ENCODE measurements at regions not wholly inside any gene's neighbourhood (a gene's known extent, or its start where the extent isn't known, plus 50 kb on each side); places are given as distances from the start of the nearest gene placed in this dataset.

DNA sequence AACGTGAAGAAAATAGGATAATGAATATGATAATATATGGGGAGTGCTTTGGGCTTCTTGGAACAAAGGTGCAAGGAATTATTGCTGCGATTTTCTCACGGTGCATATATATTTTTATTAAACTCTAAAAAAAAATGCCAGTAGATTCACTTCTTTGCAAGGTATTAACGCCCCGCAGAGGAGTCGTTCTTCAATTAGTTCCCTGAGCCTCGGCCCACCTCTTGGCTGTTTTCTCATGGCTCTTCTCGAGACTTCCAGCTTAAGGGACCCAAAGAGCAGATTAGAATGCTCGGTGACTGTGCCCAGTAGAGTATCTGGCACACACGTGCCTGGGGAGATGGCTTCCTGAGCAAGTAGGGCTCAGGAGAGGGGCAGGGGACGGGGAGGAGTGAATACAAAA is 367.4 kb downstream of the MID1IP1 start:
- Histone ChIP-seq H3K9me3 (ENCODE audit: low read depth) (no peaks in the 10 kb centered on the region), H3K4me3 (no peak overlapping the region), H3K27me3 (no peaks in the 10 kb centered on the region), H3K4me1 (ENCODE audit: low read depth) (no peaks in the 10 kb centered on the region), H3K27ac (no peak overlapping the region), H3K36me3 (no peaks in the 10 kb centered on the region)
- TF ChIP-seq, protein P1, sequence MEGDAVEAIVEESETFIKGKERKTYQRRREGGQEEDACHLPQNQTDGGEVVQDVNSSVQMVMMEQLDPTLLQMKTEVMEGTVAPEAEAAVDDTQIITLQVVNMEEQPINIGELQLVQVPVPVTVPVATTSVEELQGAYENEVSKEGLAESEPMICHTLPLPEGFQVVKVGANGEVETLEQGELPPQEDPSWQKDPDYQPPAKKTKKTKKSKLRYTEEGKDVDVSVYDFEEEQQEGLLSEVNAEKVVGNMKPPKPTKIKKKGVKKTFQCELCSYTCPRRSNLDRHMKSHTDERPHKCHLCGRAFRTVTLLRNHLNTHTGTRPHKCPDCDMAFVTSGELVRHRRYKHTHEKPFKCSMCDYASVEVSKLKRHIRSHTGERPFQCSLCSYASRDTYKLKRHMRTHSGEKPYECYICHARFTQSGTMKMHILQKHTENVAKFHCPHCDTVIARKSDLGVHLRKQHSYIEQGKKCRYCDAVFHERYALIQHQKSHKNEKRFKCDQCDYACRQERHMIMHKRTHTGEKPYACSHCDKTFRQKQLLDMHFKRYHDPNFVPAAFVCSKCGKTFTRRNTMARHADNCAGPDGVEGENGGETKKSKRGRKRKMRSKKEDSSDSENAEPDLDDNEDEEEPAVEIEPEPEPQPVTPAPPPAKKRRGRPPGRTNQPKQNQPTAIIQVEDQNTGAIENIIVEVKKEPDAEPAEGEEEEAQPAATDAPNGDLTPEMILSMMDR (IDR thresholded peaks at IDR 0.05; ENCODE audit: low read depth, low read length): no peak
- DNase-seq (ENCODE audit: low read depth in 1 of 2, low spot score in 1 of 2): no peak

GRCh38 chrX:39169976-39170375 is 368.7 kb downstream of the MID1IP1 start:
- Histone ChIP-seq H3K36me3 (no peaks in the 10 kb centered on the region), H3K27me3 (no peaks in the 10 kb centered on the region), H3K27ac (no peak overlapping the region), H3K4me3 (no peak overlapping the region), H3K4me1 (ENCODE audit: low read depth) (peaks cover 4% of the 10 kb centered on the region), H3K9me3 (ENCODE audit: low read depth) (no peaks in the 10 kb centered on the region)
- TF ChIP-seq, protein P1 (IDR thresholded peaks at IDR 0.05; ENCODE audit: low read depth, low read length): no peak
- DNase-seq (ENCODE audit: low read depth in 1 of 2, low spot score in 1 of 2): no peak

- no peak for DNase-seq (ENCODE audit: low read depth in 1 of 2, low spot score in 1 of 2)
- Histone ChIP-seq H3K9me3 (ENCODE audit: low read depth) (no peaks in the 10 kb centered on the region), H3K27me3 (no peaks in the 10 kb centered on the region), H3K27ac (no peak overlapping the region), H3K4me3 (no peak overlapping the region), H3K4me1 (ENCODE audit: low read depth) (peaks cover 5% of the 10 kb centered on the region), H3K36me3 (no peaks in the 10 kb centered on the region)
- TF ChIP-seq, protein P1 (IDR thresholded peaks at IDR 0.05; ENCODE audit: low read depth, low read length): no peak
Measured at GRCh38 chrX:39170464-39170863, 369.2 kb downstream of the MID1IP1 start.

DNA sequence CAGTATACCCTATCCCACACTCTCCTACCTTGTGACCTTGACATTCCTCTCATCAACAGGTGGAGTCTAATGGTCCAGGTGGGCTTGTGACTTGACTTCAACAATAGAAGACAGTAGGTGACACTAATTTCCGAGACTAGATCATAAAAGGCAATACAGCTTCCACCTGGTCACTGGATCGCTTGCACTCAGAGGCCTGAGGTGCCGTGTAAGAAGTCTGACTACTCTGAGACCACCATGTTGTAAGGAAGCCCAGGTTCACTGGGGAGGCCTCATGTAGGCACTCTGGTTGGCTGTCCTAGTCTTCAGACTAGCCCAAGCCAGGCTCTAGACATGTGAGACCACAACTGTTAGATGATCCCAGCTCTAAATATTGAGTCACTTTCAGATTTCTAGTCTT is 370.4 kb downstream of the MID1IP1 start:
- no peaks in the 10 kb centered on the region for H3K36me3 ChIP-seq
- TF ChIP-seq, protein P1 (IDR thresholded peaks at IDR 0.05; ENCODE audit: low read depth, low read length): no peak

DNA sequence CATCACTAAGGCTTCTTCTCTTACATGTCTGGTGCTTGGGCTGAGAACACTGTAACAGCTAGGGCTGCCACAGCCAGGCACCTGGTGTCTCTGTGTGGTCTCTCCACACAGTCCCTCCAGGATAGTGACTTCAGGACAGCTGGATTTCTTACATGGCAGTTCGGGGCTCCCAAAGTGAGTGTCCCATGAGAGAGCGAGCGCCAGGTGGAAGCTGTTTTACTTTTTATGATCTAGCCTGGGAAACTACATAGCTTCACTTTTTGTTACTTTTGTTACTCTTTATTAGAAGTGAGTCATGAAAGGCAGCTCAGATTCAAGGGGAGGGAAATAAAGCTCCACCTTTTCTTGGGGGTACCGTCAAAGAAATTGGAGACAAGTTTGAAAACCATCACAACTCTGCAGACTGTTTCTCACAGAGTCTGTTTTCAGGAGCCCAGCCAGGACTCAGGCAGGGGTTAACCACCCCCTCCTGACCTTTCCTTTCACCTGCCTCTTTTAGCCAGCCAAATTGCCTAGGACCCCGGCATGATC is 373.0 kb downstream of the MID1IP1 start:
- Histone ChIP-seq H3K4me3 (no peak overlapping the region), H3K4me1 (ENCODE audit: low read depth) (peaks cover 9% of the 10 kb centered on the region), H3K36me3 (no peaks in the 10 kb centered on the region), H3K27me3 (no peaks in the 10 kb centered on the region), H3K27ac (no peak overlapping the region), H3K9me3 (ENCODE audit: low read depth) (no peaks in the 10 kb centered on the region)
- DNase-seq (ENCODE audit: low read depth in 1 of 2, low spot score in 1 of 2): no peak
- TF ChIP-seq, protein P1 (IDR thresholded peaks at IDR 0.05; ENCODE audit: low read depth, low read length): no peak

More for the DNA sequence above, 370.4 kb downstream of the MID1IP1 start:
- H3K4me1 ChIP-seq (ENCODE audit: low read depth): peaks cover 9% of the 10 kb centered on the region
- no peak overlapping the region for H3K27ac ChIP-seq
- no peaks in the 10 kb centered on the region for H3K27me3 ChIP-seq
- DNase-seq (ENCODE audit: low read depth in 1 of 2, low spot score in 1 of 2): no peak
- H3K4me3 ChIP-seq: no peak overlapping the region
- no peaks in the 10 kb centered on the region for H3K9me3 ChIP-seq (ENCODE audit: low read depth)
